HG03439 (cell line): ENCODE measurements at regions not wholly inside any gene's neighbourhood (a gene's known extent, or its start where the extent isn't known, plus 50 kb on each side); places are given as distances from the start of the nearest gene placed in this dataset.

Source experiments
- ATAC-seq: cut with Tn5 transposase; IDR thresholded peaks from one replicate; pipeline ENCODE4 v1.9.1; 2021; ENCODE audit warnings: mild to moderate bottlenecking, moderate library complexity; ENCODE audit not compliant: unreplicated experiment

DNA sequence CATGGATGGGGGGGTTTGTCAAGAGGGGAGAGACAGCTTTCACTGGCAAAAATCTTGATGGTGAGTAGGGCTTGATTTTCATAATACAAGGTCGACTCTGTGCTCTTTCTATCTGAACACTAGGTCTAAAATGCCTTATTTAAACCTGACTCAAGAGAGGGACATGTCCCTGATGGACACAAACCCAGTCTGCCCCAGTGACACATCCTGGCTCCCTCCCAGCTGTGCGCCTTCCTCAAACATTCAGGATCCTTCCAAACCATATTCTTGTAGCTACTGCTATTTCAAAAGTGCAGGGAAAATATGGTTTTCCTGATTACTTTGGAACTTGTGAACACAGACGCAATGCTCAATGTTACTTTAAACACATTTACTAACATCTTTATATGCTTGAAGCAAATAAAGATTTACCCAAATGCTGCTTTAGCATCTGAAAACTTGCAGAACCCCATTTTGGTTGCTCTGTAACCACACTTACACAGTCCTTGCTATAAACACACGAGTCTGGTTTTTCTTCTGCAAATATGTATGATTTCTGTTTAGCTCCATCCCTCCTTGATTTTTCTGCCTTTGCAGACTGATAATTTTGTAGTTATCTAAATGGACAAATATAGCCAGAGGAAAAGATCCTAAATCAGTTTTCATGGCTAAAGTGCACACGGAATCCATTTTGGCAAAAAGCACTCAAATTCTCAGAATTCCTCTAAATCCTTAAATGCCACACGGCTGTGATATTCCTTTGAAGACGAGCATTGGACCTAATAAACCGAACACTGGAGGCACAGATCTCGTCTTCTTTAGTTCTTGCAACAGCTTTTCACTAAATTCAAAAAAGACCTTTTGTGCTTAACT, 499.9 kb upstream of the ZFHX3 start:
- ATAC-seq: no peak

- no peak for ATAC-seq
These were observed 498.5 kb upstream of the ZFHX3 start for GRCh38 chr16:73546341-73546845.

- no peak for ATAC-seq
These were observed 497.8 kb upstream of the ZFHX3 start for GRCh38 chr16:73545755-73546154.

GRCh38 chr16:73545290-73545689, 497.4 kb upstream of the ZFHX3 start:
- no peak for ATAC-seq

GRCh38 chr16:73544826-73545225, 496.9 kb upstream of the ZFHX3 start:
- no peak for ATAC-seq

DNA sequence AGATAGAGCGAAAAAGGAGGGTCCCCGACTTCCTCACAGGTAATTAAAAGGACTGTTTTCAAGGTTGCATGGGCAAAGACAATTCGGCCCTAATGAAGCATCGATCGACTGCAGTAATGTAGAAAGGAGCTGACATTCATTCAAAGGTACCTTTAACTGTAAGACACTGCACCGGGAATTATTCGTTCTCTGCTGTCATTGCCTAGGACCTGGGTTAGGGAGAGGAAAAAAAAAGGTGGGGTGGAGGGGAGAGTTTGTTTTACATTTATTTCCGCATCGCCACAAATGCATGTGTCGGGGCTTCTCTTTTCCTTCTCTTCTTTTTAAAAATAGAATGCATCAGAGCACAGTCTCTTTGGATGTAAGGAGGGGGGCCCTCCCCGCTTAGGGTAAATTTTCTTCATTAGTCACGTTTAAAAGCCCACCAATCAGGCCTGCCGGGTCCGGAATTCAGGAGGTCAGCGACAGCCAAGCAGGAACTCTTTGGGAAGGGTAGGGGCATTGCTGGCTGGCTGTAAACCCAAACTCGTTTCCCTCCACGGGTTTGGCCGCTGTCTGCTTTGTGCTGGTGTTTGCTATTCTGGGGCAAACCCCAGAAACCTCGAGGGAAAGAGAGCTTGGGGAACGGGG, 496.2 kb upstream of the ZFHX3 start:
- no peak for ATAC-seq

DNA sequence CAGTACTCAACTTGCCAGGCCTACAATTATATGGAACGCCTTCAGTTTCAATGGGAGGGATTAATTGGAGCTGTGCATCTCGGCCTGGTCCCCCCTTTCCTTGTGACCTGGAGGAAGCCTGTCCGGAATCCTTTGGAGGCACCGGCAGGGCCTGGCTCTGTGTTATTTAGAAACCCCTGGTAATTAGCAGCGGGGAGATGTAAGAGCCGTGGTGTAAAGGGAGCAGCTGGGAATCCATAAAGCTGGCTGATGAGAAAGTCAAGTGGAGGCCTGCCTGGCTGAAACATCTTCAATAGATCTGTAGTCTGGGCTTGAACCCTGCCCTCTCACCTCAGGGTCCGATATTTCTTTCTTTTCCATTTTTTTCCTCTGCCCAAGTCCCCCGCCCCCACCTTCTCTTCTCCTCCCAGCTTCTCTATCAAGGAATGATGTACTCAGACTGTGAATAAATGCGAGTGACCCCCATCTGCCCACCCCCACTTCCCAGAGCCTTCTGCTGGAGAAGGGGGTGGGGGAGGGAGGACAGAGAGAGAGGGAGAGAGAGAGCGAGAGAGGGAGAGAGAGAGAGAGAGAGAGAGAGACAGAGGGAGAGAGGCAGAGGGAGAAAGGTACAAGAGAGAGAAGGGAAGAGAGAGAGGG, 495.5 kb upstream of the ZFHX3 start:
- no peak for ATAC-seq

DNA sequence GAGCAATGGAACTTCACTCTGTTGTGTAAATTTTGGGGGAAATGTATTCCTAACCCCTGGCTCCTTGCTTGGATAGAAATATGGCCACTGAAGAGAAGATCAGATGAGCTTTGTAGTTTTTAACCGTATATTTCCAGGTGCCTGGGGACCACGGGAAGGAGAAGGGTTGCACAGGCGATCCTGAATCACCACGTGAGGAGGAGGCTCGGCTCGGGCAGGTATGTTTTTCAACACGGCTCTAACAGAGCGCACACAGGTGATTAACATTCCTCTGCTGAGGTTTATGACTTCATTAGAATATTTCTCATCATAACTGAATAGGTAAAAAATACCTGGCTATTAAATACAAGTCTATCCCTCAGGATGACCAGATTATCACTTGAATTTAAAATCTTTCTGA, 495.0 kb upstream of the ZFHX3 start:
- ATAC-seq: no peak

GRCh38 chr16:73537921-73538320, 490.0 kb upstream of the ZFHX3 start:
- ATAC-seq: no peak

DNA sequence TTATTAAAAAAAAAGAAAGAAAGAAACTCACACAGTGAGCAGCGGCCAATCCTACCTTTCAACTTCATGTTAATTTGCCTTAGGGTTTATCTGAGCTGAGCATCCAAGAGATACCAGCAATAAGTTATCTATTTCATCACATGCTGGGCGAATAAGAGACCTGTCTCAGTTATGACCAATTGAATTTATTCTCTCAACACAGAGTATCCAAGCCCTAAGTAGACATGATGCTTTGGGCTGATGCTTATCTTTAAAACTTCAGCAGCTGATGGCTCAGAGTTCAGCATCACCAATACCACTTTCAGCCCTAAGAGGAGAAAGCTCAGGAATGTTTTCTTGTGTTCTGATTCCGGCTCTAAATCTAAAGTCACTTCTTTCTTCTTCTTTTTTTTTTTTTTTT, 489.0 kb upstream of the ZFHX3 start:
- ATAC-seq: no peak

DNA sequence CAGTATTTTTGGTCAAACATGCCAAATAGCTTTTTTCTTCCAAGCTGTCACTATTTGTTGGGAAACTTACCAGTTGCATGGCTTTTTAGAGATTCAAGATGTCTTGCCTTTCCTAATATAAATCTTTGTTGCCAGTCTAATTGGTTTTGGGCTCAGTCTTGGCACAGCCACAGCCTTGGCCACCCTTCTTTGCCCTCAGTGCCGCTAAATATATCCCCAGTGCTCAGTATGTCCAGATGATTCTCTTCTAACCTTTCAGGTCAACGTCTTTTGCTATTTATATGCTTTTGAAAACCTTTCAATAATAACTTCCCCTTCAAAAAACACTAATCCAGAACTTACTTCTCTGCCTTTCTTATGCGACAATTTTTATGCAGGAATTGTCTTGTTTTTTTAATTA, 483.1 kb upstream of the ZFHX3 start:
- no peak for ATAC-seq

DNA sequence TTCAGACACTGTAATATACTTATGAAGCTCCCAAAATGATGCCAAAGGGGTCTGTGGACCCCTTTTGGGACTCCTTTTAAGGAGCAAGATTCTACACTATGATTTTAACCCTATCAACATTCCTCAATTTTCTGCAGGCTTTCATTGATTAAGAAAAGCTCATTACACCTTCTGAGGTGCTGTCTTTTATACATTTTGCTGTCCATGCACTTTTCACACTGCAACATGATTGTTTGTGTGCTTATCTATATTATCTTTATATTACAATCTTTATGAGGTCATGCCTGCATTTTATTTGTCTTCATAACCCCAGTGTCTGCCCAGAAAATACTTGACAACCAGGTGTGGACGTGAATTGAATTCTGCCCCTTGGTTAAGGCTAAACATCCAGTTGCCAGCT, 482.6 kb upstream of the ZFHX3 start:
- ATAC-seq: no peak

- ATAC-seq: no peak
These were observed 481.5 kb upstream of the ZFHX3 start for GRCh38 chr16:73529303-73530012.

- ATAC-seq: no peak
These were observed 479.3 kb upstream of the ZFHX3 start for GRCh38 chr16:73527187-73527586.

- ATAC-seq: no peak
These were observed 478.3 kb upstream of the ZFHX3 start for GRCh38 chr16:73526011-73526804.

DNA sequence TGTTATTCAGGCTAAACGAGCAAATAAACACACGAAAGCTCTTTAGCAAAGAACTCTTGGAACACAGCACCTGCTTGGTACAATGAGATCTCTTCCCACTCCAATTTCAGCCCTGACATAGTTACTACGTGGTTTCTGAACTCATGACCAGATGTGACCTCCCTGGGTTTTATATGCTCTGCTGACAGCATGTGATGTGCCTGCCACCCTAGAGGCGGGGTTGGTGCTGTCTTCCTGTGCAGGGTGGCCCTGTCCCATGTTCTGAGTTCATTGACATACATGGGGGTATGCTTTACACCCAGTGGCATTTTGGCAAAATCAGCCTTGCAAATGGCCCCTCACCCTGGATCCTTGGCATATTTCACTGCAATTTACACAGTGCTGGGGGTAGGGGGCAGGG, 475.3 kb upstream of the ZFHX3 start:
- no peak for ATAC-seq

GRCh38 chr16:73521499-73521898, 473.6 kb upstream of the ZFHX3 start:
- ATAC-seq: no peak

DNA sequence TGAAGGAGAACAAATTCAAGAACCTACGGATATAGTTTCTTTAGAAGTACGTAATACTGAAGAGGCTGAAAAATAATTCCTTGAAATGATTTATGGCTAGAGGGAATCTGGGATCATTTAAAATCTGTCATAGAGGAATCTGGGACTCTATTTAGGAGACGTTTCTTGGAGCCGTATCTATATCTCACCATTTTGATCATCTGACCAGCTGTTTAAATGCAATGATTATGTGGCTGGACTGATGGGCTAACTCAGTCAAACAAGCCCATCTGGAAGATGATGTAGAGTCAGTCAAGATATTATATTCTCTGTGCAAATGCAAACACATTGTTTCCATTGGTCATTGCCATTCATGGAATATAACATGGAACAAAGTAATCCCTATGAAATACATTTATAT, 467.7 kb upstream of the ZFHX3 start:
- no peak for ATAC-seq

DNA sequence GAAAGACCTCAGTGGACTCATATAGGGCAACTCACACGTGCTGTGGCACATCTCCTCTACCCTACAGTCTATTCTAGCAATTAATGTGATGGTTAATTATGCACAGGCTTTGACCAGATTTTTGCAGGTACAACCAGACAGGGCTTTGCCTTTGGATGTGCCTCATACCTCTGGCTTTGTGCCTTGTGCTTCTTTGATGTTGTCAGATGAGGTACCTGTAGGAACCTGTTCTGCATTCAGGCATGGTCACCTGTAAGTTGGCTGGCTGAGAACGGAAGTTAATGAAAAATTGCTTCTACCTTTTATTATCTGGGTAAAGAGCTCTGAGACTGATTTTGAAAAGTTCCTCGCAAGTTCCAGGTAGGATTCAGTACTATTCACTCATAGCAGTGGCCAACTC, 462.9 kb upstream of the ZFHX3 start:
- ATAC-seq: no peak

DNA sequence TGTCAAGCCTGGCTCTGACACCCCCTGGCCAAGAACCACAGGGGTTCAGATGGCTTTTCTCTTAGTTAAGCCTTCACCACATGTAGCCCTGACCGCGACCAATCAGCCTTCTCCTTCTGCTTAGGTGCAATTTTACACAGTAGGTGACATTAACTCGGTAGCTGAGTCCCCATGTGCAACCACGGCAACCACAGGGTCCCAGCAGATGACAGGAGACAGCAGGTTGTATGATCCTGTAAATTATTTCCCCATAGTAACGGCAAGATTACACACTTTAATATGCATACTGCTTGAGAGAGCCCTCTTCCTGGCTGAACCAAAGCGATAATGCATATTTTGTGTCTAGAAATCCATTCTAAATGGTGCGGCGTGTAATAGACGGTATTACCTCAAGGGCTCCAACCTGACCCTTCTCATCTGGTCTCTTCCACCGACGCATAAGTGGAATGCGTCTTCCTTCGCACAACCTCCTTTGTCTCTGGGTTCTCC, 458.7 kb upstream of the ZFHX3 start:
- ATAC-seq: no peak
